HepG2 (cell line): ENCODE measurements at regions not wholly inside any gene's neighbourhood (a gene's known extent, or its start where the extent isn't known, plus 50 kb on each side); places are given as distances from the start of the nearest gene placed in this dataset.
"Not testable (repeated sequence)": the region's sequence is repeated elsewhere in the genome, so short reads cannot be mapped to it uniquely, and the experiment has no call there.

Experiments used
- ATAC-seq: fragments of 200-7000 bp; cut with Tn5 transposase; 3 replicates; pipeline ENCODE4 v1.9.1; 2020; ENCODE audit warnings: mild to moderate bottlenecking, moderate library complexity
- BruUV-seq: library from RNA; stranded (reverse); fragments of 400-500 nt; replicated peaks from 2 replicates; lab custom pipeline; 2021; lab: Mats Ljungman, UMichigan
- CTCF ChIA-PET: fragments of 300-600 bp; formaldehyde crosslinking; extraction: SDS; loops from one replicate; lab custom pipeline; 2021; ENCODE audit warnings: low total read pairs, inconsistent platforms, low intra/inter-chr PET ratio; lab: Yijun Ruan, JAX
- POLR2A ChIA-PET: fragments of 350-600 bp; sonication (Branson Sonifier 250); formaldehyde crosslinking; loops from one replicate; lab custom pipeline; 2020; ENCODE audit warnings: antibody characterized with exemption, inconsistent platforms; lab: Yijun Ruan, JAX
- DNase-seq: peaks from one replicate; pipeline ENCODE4 v3.0.0-alpha.2; 2015; ENCODE audit warnings: low spot score
- FAIRE-seq: peaks from 3 replicates; lab custom pipeline; 2011; peaks lifted over from hg19 to GRCh38; lab: Jason Lieb, UNC
- H2AFZ ChIP-seq: one replicate; pipeline ENCODE4 v1.6.1; 2011; ENCODE audit warnings: low read length, inconsistent platforms
- H3K27ac ChIP-seq: fragments of 300-600 bp; 3 replicates; pipeline ENCODE4 v1.8.0; 2011; ENCODE audit warnings: mixed run types, mild to moderate bottlenecking, mixed read lengths, low read length, inconsistent platforms; ENCODE audit not compliant: insufficient read depth; ENCODE audit errors: extremely low read length
- H3K27me3 ChIP-seq, 2 experiments: fragments of 200-600 bp in 1 of 2; 2 replicates in 1 of 2; 3 replicates in 1 of 2; pipeline versions ENCODE4 v1.6.0 to v1.8.0; 2011; ENCODE audit warnings: low read length in 2 of 2, mild to moderate bottlenecking in 2 of 2, moderate library complexity in 2 of 2, inconsistent platforms in 1 of 2; ENCODE audit not compliant: insufficient read depth in 2 of 2, control insufficient read depth in 1 of 2
- H3K36me3 ChIP-seq, 2 experiments: fragments of 200-600 bp in 1 of 2; replicated peaks in 1 of 2; 2 replicates in 1 of 2; 3 replicates in 1 of 2; pipeline versions ENCODE4 v1.5.1 to v1.8.0; 2011; ENCODE audit warnings: low read length in 2 of 2, inconsistent platforms in 1 of 2; ENCODE audit not compliant: insufficient read depth in 2 of 2, control insufficient read depth in 1 of 2
- H3K4me1 ChIP-seq: 2 replicates; pipeline ENCODE4 v1.5.1; 2012; ENCODE audit warnings: low read length, inconsistent platforms; ENCODE audit not compliant: insufficient read depth
- H3K4me2 ChIP-seq: 2 replicates; pipeline ENCODE4 v1.6.0; 2011; ENCODE audit warnings: low read depth, low read length, inconsistent platforms
- H3K4me3 ChIP-seq, 3 experiments: fragments of 200-600 bp in 1 of 3; sonication (generic), shearing (Covaris generic) in 1 of 3; replicated peaks in 1 of 3; 2 replicates each; pipeline ENCODE4 v1.5.1; 2011 to 2016; ENCODE audit warnings: low read length in 3 of 3, inconsistent platforms in 2 of 3, low read depth in 2 of 3, mild to moderate bottlenecking in 2 of 3, control low read depth in 1 of 3, mixed read lengths in 1 of 3; ENCODE audit not compliant: insufficient read depth in 1 of 3
- H3K79me2 ChIP-seq: one replicate; pipeline ENCODE4 v1.6.1; 2011; ENCODE audit warnings: low read length, inconsistent platforms; ENCODE audit not compliant: insufficient read depth
- H3K9ac ChIP-seq: 2 replicates; pipeline ENCODE4 v1.6.0; 2011; ENCODE audit warnings: mild to moderate bottlenecking, low read depth, low read length, inconsistent platforms; ENCODE audit not compliant: insufficient read depth
- H3K9me3 ChIP-seq: 2 replicates; pipeline ENCODE4 v1.5.1; 2012; ENCODE audit warnings: mild to moderate bottlenecking, low read length
- H4K20me1 ChIP-seq: 2 replicates; pipeline ENCODE4 v1.6.0; 2011; ENCODE audit warnings: inconsistent platforms, mild to moderate bottlenecking, low read length, moderate library complexity; ENCODE audit not compliant: insufficient read depth
- FOXM1 ChIP-seq: sonication (generic); formaldehyde crosslinking; IDR thresholded peaks from 2 replicates; pipeline ENCODE4 v1.5.0; 2020; ENCODE audit warnings: missing genetic modification reagents
- HNRNPLL ChIP-seq: fragments of 200-400 bp; formaldehyde crosslinking; IDR thresholded peaks from 2 replicates; pipeline ENCODE4 v1.6.1; 2017; ENCODE audit warnings: mild to moderate bottlenecking, low read depth, low read length; ENCODE audit not compliant: poor library complexity, severe bottlenecking
- MBD4 ChIP-seq: IDR thresholded peaks from 2 replicates; pipeline ENCODE4 v1.6.1; 2012; ENCODE audit warnings: low read length, inconsistent platforms, borderline replicate concordance
- PAXIP1 ChIP-seq: sonication (generic); formaldehyde crosslinking; conservative IDR thresholded peaks from 2 replicates; pipeline ENCODE4 v1.4.0; 2020; ENCODE audit warnings: mild to moderate bottlenecking, missing genetic modification reagents, moderate library complexity
- RNF219 ChIP-seq: sonication (generic); formaldehyde crosslinking; IDR thresholded peaks from 2 replicates; pipeline ENCODE4 v1.5.0; 2020; ENCODE audit warnings: mild to moderate bottlenecking, missing genetic modification reagents
- SMAD9 ChIP-seq: sonication (generic); formaldehyde crosslinking; IDR thresholded peaks from 2 replicates; pipeline ENCODE4 v1.5.1; 2020; ENCODE audit warnings: mild to moderate bottlenecking, missing genetic modification reagents
- SNAI1 ChIP-seq: sonication (generic); formaldehyde crosslinking; IDR thresholded peaks from 2 replicates; pipeline ENCODE4 v1.5.0; 2020; ENCODE audit warnings: mild to moderate bottlenecking, missing genetic modification reagents, borderline replicate concordance
- TGIF2 ChIP-seq: IDR thresholded peaks from 2 replicates; pipeline ENCODE4 v1.6.1; 2016; ENCODE audit warnings: control low read depth, missing compliant biosample characterization
- YEATS2 ChIP-seq: sonication (generic); formaldehyde crosslinking; IDR thresholded peaks from 2 replicates; pipeline ENCODE4 v1.4.0; 2020; ENCODE audit warnings: missing genetic modification reagents, borderline replicate concordance
- ZNF3 ChIP-seq: IDR thresholded peaks from 2 replicates; pipeline ENCODE4 v1.7.0; 2017; ENCODE audit warnings: inconsistent platforms
- ZNF34 ChIP-seq: sonication (generic); formaldehyde crosslinking; IDR thresholded peaks from 2 replicates; pipeline ENCODE4 v1.4.0; 2020; ENCODE audit warnings: mild to moderate bottlenecking, missing genetic modification reagents, borderline replicate concordance
- ZNF781 ChIP-seq: sonication (generic); formaldehyde crosslinking; IDR thresholded peaks from 2 replicates; pipeline ENCODE4 v1.5.1; 2020; ENCODE audit warnings: borderline replicate concordance, mild to moderate bottlenecking, missing genetic modification reagents; ENCODE audit errors: not compliant biosample characterization
- ZNF790 ChIP-seq: sonication (generic); formaldehyde crosslinking; IDR thresholded peaks from 2 replicates; pipeline ENCODE4 v1.8.0; 2022; ENCODE audit warnings: missing genetic modification reagents, mild to moderate bottlenecking, borderline replicate concordance
- WGBS: methylation state at CpG from one replicate; pipeline ENCODE4 v1.1.6; 2017; ENCODE audit warnings: low lambda C conversion rate; 5-methylcytosine and 5-hydroxymethylcytosine counted together
- in situ Hi-C: cut with HindIII; loops from 2 replicates; pipeline ENCODE4 v1.10.0; 2017; ENCODE audit warnings: low pct_unique_long_range_greater_than_20kb; ENCODE audit not compliant: extremely low pct_ligation_motif_present
- intact Hi-C: fragments of 100-400 bp; cut with micrococcal nuclease; formaldehyde crosslinking; loops from one replicate; pipeline ENCODE4 v1.10.0; 2022; ENCODE audit not compliant: unreplicated experiment

- H3K27ac ChIP-seq, H3K4me3 ChIP-seq, H3K4me2 ChIP-seq, H3K9ac ChIP-seq, H3K79me2 ChIP-seq, DNase-seq, BruUV-seq, FAIRE-seq, ATAC-seq, H2AFZ ChIP-seq, H3K36me3 ChIP-seq, intact Hi-C loops, H4K20me1 ChIP-seq, H3K9me3 ChIP-seq: not testable (repeated sequence)
- 18% methylated on average over 4 of the region's 4 CpGs for WGBS
- H3K27me3 ChIP-seq = peaks cover 0 to 14% of the 10 kb centered on the region in 2 experiments; a peak in 4 of 5 replicates
- in situ Hi-C loops = loop anchor here (5.0 kb wide), 1 partner anchor 184 kb away; no protein-coding TSS in a partner anchor
- ChIA-PET POLR2A (interaction anchor here (0.9 to 6.3 kb wide), 2 partner anchors 103 to 170 kb away, joined by 3 to 31 read pairs; partner anchors contain the start of genes SEPTIN10 and SOWAHC), CTCF (interaction anchor here (3.0 kb wide), 1 partner anchor 170 kb away, joined by 47 read pairs; no protein-coding TSS in a partner anchor)
- H3K4me1 ChIP-seq = peaks cover 29% of the 10 kb centered on the region
These were observed 77.5 kb upstream of the RGPD5 start for GRCh38 chr2:109716596-109716995.

DNA sequence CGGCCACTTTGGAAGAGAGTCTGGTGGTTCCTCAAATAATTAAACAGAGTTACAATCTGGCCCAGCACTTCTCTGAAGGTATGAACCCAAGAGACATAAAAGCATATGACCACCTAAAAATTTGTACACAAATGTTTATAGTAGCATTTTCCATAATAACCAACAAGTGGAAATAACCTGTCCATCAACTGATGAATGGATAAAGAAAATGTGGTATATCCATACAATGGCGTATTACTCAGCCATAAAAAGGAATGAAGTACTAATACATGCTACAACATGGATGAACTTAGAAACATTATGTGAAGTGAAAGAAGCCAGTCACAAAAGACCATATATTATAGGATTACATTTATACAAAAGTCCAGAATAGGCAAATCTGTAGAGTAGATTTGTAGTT lies 76.0 kb upstream of the RGPD5 start:
- ATAC-seq (no peak), FAIRE-seq (no peak), DNase-seq (no peak)
- Histone ChIP-seq H3K4me3 (no peak overlapping the region), H3K36me3 (no peaks in the 10 kb centered on the region), H3K27ac (no peak overlapping the region), H3K79me2 (no peaks in the 10 kb centered on the region), H3K9ac (no peak overlapping the region), H2AFZ (no peak overlapping the region), H3K27me3 (peaks cover 0 to 19% of the 10 kb centered on the region in 2 experiments; a peak in 4 of 5 replicates), H3K4me1 (peaks cover 25% of the 10 kb centered on the region), H3K9me3 (no peaks in the 10 kb centered on the region), H4K20me1 (no peaks in the 10 kb centered on the region), H3K4me2 (no peak overlapping the region)
- BruUV-seq = no TSS peak
- ChIA-PET POLR2A (no interaction called here), CTCF (no interaction called here)
- intact Hi-C loops (no loop called here), in situ Hi-C loops (loop anchor here (5.0 kb wide), 1 partner anchor 186 kb away; no protein-coding TSS in a partner anchor)
- 98% methylated on average over 2 of the region's 2 CpGs for WGBS
- no peak for TF ChIP-seq PAXIP1 (CRISPR knock-in tag)
- no peak for TF ChIP-seq HNRNPLL
- TF ChIP-seq YEATS2 (CRISPR knock-in tag) = no peak
- TF ChIP-seq ZNF781 (CRISPR knock-in tag) = no peak
- no peak for TF ChIP-seq ZNF3
- no peak for TF ChIP-seq SNAI1
- TF ChIP-seq TGIF2 (CRISPR knock-in tag) = no peak
- no peak for TF ChIP-seq MBD4
- TF ChIP-seq FOXM1 (CRISPR knock-in tag) = no peak
- no peak for TF ChIP-seq RNF219
- no peak for TF ChIP-seq ZNF34
- TF ChIP-seq ZNF790 = no peak
- TF ChIP-seq SMAD9 = no peak
